PC-3 (cell line): ENCODE measurements at regions not wholly inside any gene's neighbourhood (a gene's known extent, or its start where the extent isn't known, plus 50 kb on each side); places are given as distances from the start of the nearest gene placed in this dataset.

Source experiments
- ATAC-seq: fragments of 200-7000 bp; cut with Tn5 transposase; 2 replicates; pipeline ENCODE4 v1.9.1; 2020; ENCODE audit warnings: mild to moderate bottlenecking, moderate library complexity
- BruUV-seq: library from RNA; stranded (reverse); fragments of 400-500 nt; replicated peaks from 2 replicates; lab custom pipeline; 2021; lab: Mats Ljungman, UMichigan
- CTCF ChIA-PET: fragments of 300-600 bp; sonication (Branson Sonifier 250); formaldehyde crosslinking; loops from one replicate; lab custom pipeline; 2022; ENCODE audit warnings: antibody characterized with exemption; lab: Charles Lee
- POLR2A ChIA-PET: fragments of 300-600 bp; sonication (Branson Sonifier 250); formaldehyde crosslinking; loops from one replicate; lab custom pipeline; 2022; ENCODE audit warnings: antibody characterized with exemption; ENCODE audit not compliant: unreplicated experiment; lab: Charles Lee
- DNase-seq: peaks from one replicate; pipeline ENCODE4 v3.0.0-alpha.2; 2015
- H2AFZ ChIP-seq: fragments of 300-600 bp; sonication (generic); 2 replicates; pipeline ENCODE4 v1.6.0; 2016; ENCODE audit warnings: antibody characterized with exemption, low read length
- H3F3A ChIP-seq: fragments of 300-600 bp; sonication (generic); one replicate; pipeline ENCODE4 v1.6.0; 2017; ENCODE audit warnings: antibody characterized with exemption, low read length, control low read depth, mild to moderate bottlenecking; ENCODE audit not compliant: unreplicated experiment
- H3K27ac ChIP-seq: fragments of 300-600 bp; sonication (generic); 2 replicates; pipeline ENCODE4 v1.5.1; 2016; ENCODE audit warnings: mild to moderate bottlenecking, low read length
- H3K27me3 ChIP-seq: fragments of 300-600 bp; sonication (generic); 2 replicates; pipeline ENCODE4 v1.6.1; 2016; ENCODE audit warnings: low read length, mixed read lengths
- H3K36me3 ChIP-seq: fragments of 300-600 bp; sonication (generic); 2 replicates; pipeline ENCODE4 v1.6.1; 2016; ENCODE audit warnings: low read depth, mixed run types, low read length, mixed read lengths
- H3K4me1 ChIP-seq: fragments of 300-600 bp; sonication (generic); 2 replicates; pipeline ENCODE4 v1.5.1; 2016; ENCODE audit warnings: low read length; ENCODE audit not compliant: insufficient read depth
- H3K4me2 ChIP-seq: fragments of 300-600 bp; sonication (generic); 2 replicates; pipeline ENCODE4 v1.6.0; 2016; ENCODE audit warnings: low read length
- H3K4me3 ChIP-seq: fragments of 300-600 bp; sonication (generic); 2 replicates; pipeline ENCODE4 v1.5.1; 2016; ENCODE audit warnings: mild to moderate bottlenecking, low read length, mixed read lengths
- H3K79me2 ChIP-seq: fragments of 300-600 bp; sonication (generic); 2 replicates; pipeline ENCODE4 v1.6.1; 2017; ENCODE audit warnings: low read length, mixed read lengths
- H3K9ac ChIP-seq: fragments of 300-600 bp; sonication (generic); 2 replicates; pipeline ENCODE4 v1.6.0; 2016; ENCODE audit warnings: mild to moderate bottlenecking, low read length
- H3K9me2 ChIP-seq: fragments of 300-600 bp; sonication (generic); replicated peaks from 2 replicates; pipeline ENCODE4 v1.6.1; 2016; ENCODE audit warnings: mixed run types, low read length, mixed read lengths
- H3K9me3 ChIP-seq: fragments of 300-600 bp; sonication (generic); 2 replicates; pipeline ENCODE4 v1.6.1; 2016; ENCODE audit warnings: low read length, mixed read lengths
- H4K20me1 ChIP-seq: fragments of 300-600 bp; sonication (generic); 2 replicates; pipeline ENCODE4 v1.6.1; 2016; ENCODE audit warnings: low read length, mixed read lengths
- CTCF ChIP-seq: fragments of 300-600 bp; sonication (generic); conservative IDR thresholded peaks from 2 replicates; pipeline ENCODE4 v1.5.1; 2017; ENCODE audit warnings: antibody characterized with exemption, low read depth, mild to moderate bottlenecking, low read length
- EZH2 ChIP-seq: fragments of 300-600 bp; sonication (generic); IDR thresholded peaks from one replicate; pipeline ENCODE4 v1.6.1; 2017; ENCODE audit warnings: antibody characterized with exemption, mild to moderate bottlenecking, low read length; ENCODE audit not compliant: unreplicated experiment
- EZH2phosphoT487 ChIP-seq: fragments of 300-600 bp; sonication (generic); IDR thresholded peaks from 2 replicates; pipeline ENCODE4 v1.6.1; 2018; ENCODE audit warnings: mild to moderate bottlenecking, antibody characterized with exemption, low read length, borderline replicate concordance
- intact Hi-C: fragments of 100-400 bp; cut with micrococcal nuclease; formaldehyde crosslinking; loops from 2 replicates; pipeline ENCODE4 v1.9.0; 2023

DNA sequence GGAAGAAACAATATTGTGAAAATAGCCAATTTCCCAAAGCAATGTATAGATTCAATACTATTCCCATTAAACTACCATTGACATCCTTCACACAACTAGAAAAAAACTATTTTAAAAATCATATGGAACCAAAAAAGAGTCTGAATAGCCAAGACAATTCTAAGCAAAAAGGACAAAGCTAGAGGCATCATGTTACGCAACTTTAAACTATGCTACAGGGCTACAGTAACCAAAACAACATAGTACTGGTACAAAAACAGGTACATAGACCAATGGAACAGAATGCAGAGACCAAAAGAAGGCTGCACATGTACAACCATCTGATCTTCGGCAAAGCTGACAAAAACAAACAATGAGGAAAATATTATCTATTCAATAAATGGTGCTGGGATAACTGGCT is 233.3 kb upstream of the TMPRSS15 start:
- Histone ChIP-seq H3K4me1 (no peaks in the 10 kb centered on the region), H3K4me3 (no peak overlapping the region), H3K27me3 (no peaks in the 10 kb centered on the region), H3K9ac (no peak overlapping the region), H3K9me3 (no peaks in the 10 kb centered on the region), H3K9me2 (no peaks in the 10 kb centered on the region), H2AFZ (no peak overlapping the region), H3K79me2 (no peaks in the 10 kb centered on the region), H3F3A (no peaks in the 10 kb centered on the region), H3K36me3 (no peaks in the 10 kb centered on the region), H3K27ac (no peak overlapping the region), H3K4me2 (no peak overlapping the region), H4K20me1 (no peaks in the 10 kb centered on the region)
- ATAC-seq (no peak), DNase-seq (no peak)
- ChIA-PET CTCF (no interaction called here), POLR2A (no interaction called here)
- intact Hi-C loops, result no loop called here
- no TSS peak for BruUV-seq
- TF ChIP-seq EZH2phosphoT487 (no peak), CTCF (no peak), EZH2 (no peak)

- no peaks in the 10 kb centered on the region for H3F3A ChIP-seq
- intact Hi-C loops, result no loop called here
- H3K36me3 ChIP-seq, result no peaks in the 10 kb centered on the region
- no peaks in the 10 kb centered on the region for H4K20me1 ChIP-seq
- no peaks in the 10 kb centered on the region for H3K9me2 ChIP-seq
- no peak for DNase-seq
- no peak overlapping the region for H2AFZ ChIP-seq
- ChIA-PET POLR2A (no interaction called here), CTCF (no interaction called here)
- H3K9me3 ChIP-seq, result no peaks in the 10 kb centered on the region
- no peak overlapping the region for H3K4me3 ChIP-seq
- H3K27me3 ChIP-seq, result no peaks in the 10 kb centered on the region
- H3K9ac ChIP-seq, result no peak overlapping the region
- TF ChIP-seq EZH2phosphoT487, result no peak
- TF ChIP-seq EZH2, result no peak
- no peak for TF ChIP-seq CTCF
- BruUV-seq, result no TSS peak
- no peaks in the 10 kb centered on the region for H3K4me1 ChIP-seq
- no peak overlapping the region for H3K27ac ChIP-seq
- no peaks in the 10 kb centered on the region for H3K79me2 ChIP-seq
- H3K4me2 ChIP-seq, result no peak overlapping the region
- ATAC-seq, result no peak
Observed at GRCh38 chr21:18646116-18646515, 242.5 kb upstream of the TMPRSS15 start.

DNA sequence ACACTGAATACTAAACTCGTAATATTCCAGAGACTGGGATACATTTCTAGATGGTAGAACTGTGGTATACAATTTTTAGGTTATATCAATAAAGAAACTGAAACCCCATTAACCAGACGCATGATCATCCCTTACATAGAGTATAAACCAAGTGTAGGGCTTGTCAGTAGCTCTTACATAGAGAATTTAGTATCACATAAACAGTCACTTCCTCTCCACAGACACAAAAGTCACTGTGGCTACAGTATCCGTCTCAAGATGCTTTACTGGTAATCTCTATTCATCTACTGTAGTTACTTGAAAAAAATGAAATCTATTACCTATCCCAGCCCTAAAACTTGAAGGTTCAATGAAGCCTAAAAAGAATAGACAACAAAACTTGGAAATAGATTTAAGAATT is 252.3 kb upstream of the TMPRSS15 start:
- no TSS peak for BruUV-seq

More for the DNA sequence above, 252.3 kb upstream of the TMPRSS15 start:
- intact Hi-C loops, result no loop called here
- DNase-seq (no peak), ATAC-seq (no peak)
- no peak overlapping the region for H3K27ac ChIP-seq
- peaks cover 4% of the 10 kb centered on the region; the same call in 1 of the 2 replicates for H3K9me3 ChIP-seq
- H3K4me3 ChIP-seq, result no peak overlapping the region
- H3K9me2 ChIP-seq, result no peaks in the 10 kb centered on the region
- no peaks in the 10 kb centered on the region for H3K4me1 ChIP-seq
- H3K36me3 ChIP-seq, result no peaks in the 10 kb centered on the region
- no peak for TF ChIP-seq EZH2phosphoT487
- no peak for TF ChIP-seq EZH2
- TF ChIP-seq CTCF, result no peak
- H3K9ac ChIP-seq, result no peak overlapping the region
- no peaks in the 10 kb centered on the region for H3K79me2 ChIP-seq
- no peak overlapping the region for H3K4me2 ChIP-seq
- no peaks in the 10 kb centered on the region for H3F3A ChIP-seq
- H4K20me1 ChIP-seq, result no peaks in the 10 kb centered on the region
- CTCF ChIA-PET, result no interaction called here
- no peak overlapping the region for H2AFZ ChIP-seq
- POLR2A ChIA-PET, result no interaction called here
- no peaks in the 10 kb centered on the region for H3K27me3 ChIP-seq
